HCT116 (cell line): ENCODE measurements at regions not wholly inside any gene's neighbourhood (a gene's known extent, or its start where the extent isn't known, plus 50 kb on each side); places are given as distances from the start of the nearest gene placed in this dataset.

ENCODE experiments used
- EGR1 ChIP-seq: IDR thresholded peaks from 2 replicates; pipeline ENCODE4 v1.6.1; 2012; ENCODE audit warnings: low read depth
- EZH2 ChIP-seq: fragments of 200-600 bp; sonication (generic); IDR thresholded peaks from 2 replicates; pipeline ENCODE4 v1.6.1; 2017; ENCODE audit warnings: antibody characterized with exemption, mixed run types
- EZH2phosphoT487 ChIP-seq: fragments of 200-600 bp; IDR thresholded peaks from 2 replicates; pipeline ENCODE4 v1.6.1; 2018; ENCODE audit warnings: antibody characterized with exemption, borderline replicate concordance
- JUND ChIP-seq: IDR thresholded peaks from 2 replicates; pipeline ENCODE4 v1.6.1; 2012
- POLR2A ChIP-seq: IDR thresholded peaks from 2 replicates; pipeline ENCODE4 v1.7.0; 2011; ENCODE audit warnings: borderline replicate concordance; ENCODE audit not compliant: insufficient read depth, insufficient read length; ENCODE audit errors: extremely low read depth
- POLR2AphosphoS5 ChIP-seq: IDR thresholded peaks from 2 replicates; pipeline ENCODE4 v1.6.1; 2011; ENCODE audit warnings: mild to moderate bottlenecking, low read depth, low read length, moderate library complexity
- SIN3A ChIP-seq: IDR thresholded peaks from 2 replicates; pipeline ENCODE4 v1.6.1; 2012; ENCODE audit warnings: low read depth
- SP1 ChIP-seq: IDR thresholded peaks from 2 replicates; pipeline ENCODE4 v1.6.1; 2012; ENCODE audit warnings: low read depth
- SRF ChIP-seq: IDR thresholded peaks from 2 replicates; pipeline ENCODE4 v1.6.1; 2012; ENCODE audit warnings: low read depth
- YY1 ChIP-seq: IDR thresholded peaks from 2 replicates; pipeline ENCODE4 v1.6.1; 2011; ENCODE audit warnings: low read length, low read depth, moderate library complexity, mild to moderate bottlenecking; ENCODE audit not compliant: insufficient replicate concordance; ENCODE audit errors: extremely low read depth
- ZNF274 ChIP-seq: fragments of 200-500 bp; sonication (Bioruptor generic); IDR thresholded peaks from 2 replicates; pipeline ENCODE4 v1.6.1; 2014; ENCODE audit warnings: mild to moderate bottlenecking, low read depth, low read length, inconsistent platforms
- TF ChIP-seq, protein P1 (sequence below), 3 experiments: fragments of 200-600 bp in 1 of 3; sonication (generic) in 1 of 3; IDR thresholded peaks in 2 of 3; conservative IDR thresholded peaks in 1 of 3; 2 replicates each; pipeline ENCODE4 v1.5.1; 2012 to 2017; ENCODE audit warnings: low read depth in 2 of 3, low read length in 2 of 3, antibody characterized with exemption in 1 of 3, borderline replicate concordance in 1 of 3, control low read depth in 1 of 3, mild to moderate bottlenecking in 1 of 3, mixed read lengths in 1 of 3, mixed run types in 1 of 3, moderate library complexity in 1 of 3; ENCODE audit not compliant: insufficient read depth in 1 of 3
- TF ChIP-seq, protein P2 (sequence below): IDR thresholded peaks from 2 replicates; pipeline ENCODE4 v1.6.1; 2011; ENCODE audit warnings: mild to moderate bottlenecking, low read length, moderate library complexity; ENCODE audit not compliant: insufficient replicate concordance; ENCODE audit errors: extremely low read depth

DNA sequence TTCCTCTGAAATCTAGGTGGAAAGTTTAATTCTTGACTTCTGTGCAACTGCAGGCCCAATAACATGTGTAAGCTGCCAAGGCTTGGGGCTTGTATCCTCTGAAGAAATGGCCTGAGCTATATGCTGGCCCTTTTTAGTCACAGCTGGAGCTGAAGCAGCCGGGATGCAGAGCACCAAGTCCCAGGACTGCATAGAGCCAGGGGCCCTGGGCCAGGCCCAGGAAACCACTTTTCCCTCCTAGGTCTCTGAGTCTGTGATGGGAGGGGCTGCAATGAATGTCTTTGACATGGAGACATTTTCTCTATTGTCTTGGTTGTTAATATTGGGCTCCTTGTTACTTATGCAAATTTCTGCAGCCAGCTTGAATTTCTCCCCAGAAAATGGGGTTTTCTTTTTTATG, 588.5 kb downstream of the CENPC start:
- TF ChIP-seq ZNF274 (no peak), EZH2 (no peak), EZH2phosphoT487 (no peak), POLR2A (no peak), SRF (no peak), YY1 (no peak), POLR2AphosphoS5 (no peak), SP1 (no peak), SIN3A (no peak), JUND (no peak), EGR1 (no peak)
- TF ChIP-seq, protein P1, sequence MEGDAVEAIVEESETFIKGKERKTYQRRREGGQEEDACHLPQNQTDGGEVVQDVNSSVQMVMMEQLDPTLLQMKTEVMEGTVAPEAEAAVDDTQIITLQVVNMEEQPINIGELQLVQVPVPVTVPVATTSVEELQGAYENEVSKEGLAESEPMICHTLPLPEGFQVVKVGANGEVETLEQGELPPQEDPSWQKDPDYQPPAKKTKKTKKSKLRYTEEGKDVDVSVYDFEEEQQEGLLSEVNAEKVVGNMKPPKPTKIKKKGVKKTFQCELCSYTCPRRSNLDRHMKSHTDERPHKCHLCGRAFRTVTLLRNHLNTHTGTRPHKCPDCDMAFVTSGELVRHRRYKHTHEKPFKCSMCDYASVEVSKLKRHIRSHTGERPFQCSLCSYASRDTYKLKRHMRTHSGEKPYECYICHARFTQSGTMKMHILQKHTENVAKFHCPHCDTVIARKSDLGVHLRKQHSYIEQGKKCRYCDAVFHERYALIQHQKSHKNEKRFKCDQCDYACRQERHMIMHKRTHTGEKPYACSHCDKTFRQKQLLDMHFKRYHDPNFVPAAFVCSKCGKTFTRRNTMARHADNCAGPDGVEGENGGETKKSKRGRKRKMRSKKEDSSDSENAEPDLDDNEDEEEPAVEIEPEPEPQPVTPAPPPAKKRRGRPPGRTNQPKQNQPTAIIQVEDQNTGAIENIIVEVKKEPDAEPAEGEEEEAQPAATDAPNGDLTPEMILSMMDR (IDR thresholded peaks at IDR 0.05 in 2 of 3, conservative IDR thresholded peaks at IDR 0.05 in 1 of 3; ENCODE audit: borderline replicate concordance in 1 of 3, insufficient read depth in 1 of 3, low read depth in 2 of 3, low read length in 2 of 3) = no peak
- TF ChIP-seq, protein P2, sequence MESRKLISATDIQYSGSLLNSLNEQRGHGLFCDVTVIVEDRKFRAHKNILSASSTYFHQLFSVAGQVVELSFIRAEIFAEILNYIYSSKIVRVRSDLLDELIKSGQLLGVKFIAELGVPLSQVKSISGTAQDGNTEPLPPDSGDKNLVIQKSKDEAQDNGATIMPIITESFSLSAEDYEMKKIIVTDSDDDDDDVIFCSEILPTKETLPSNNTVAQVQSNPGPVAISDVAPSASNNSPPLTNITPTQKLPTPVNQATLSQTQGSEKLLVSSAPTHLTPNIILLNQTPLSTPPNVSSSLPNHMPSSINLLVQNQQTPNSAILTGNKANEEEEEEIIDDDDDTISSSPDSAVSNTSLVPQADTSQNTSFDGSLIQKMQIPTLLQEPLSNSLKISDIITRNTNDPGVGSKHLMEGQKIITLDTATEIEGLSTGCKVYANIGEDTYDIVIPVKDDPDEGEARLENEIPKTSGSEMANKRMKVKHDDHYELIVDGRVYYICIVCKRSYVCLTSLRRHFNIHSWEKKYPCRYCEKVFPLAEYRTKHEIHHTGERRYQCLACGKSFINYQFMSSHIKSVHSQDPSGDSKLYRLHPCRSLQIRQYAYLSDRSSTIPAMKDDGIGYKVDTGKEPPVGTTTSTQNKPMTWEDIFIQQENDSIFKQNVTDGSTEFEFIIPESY = no peak
